Suprapubic skin (tissue), 4 donors: ENCODE measurements at regions not wholly inside any gene's neighbourhood (a gene's known extent, or its start where the extent isn't known, plus 50 kb on each side); places are given as distances from the start of the nearest gene placed in this dataset.

ENCODE experiments used
- DNase-seq, 2 donors: peaks; one replicate each; pipeline ENCODE4 v3.0.0-alpha.2; 2019; ENCODE audit warnings: low spot score in 2 of 2
- H3K27ac ChIP-seq: fragments of 200-600 bp; sonication (generic); one replicate; pipeline ENCODE4 v1.5.1; 2019
- H3K27me3 ChIP-seq: fragments of 200-600 bp; sonication (generic); one replicate; pipeline ENCODE4 v1.5.1; 2019
- H3K36me3 ChIP-seq: fragments of 200-600 bp; sonication (generic); one replicate; pipeline ENCODE4 v1.5.1; 2019
- H3K4me1 ChIP-seq: fragments of 200-600 bp; sonication (generic); one replicate; pipeline ENCODE4 v1.5.1; 2019
- H3K4me3 ChIP-seq: fragments of 200-600 bp; sonication (generic); one replicate; pipeline ENCODE4 v1.5.1; 2019; ENCODE audit warnings: mild to moderate bottlenecking
- H3K9me3 ChIP-seq: fragments of 200-600 bp; sonication (generic); one replicate; pipeline ENCODE4 v1.5.1; 2019
- EP300 ChIP-seq: sonication (generic); formaldehyde crosslinking; IDR thresholded peaks from one replicate; pipeline ENCODE4 v1.6.1; 2017; ENCODE audit warnings: antibody characterized with exemption
- POLR2A ChIP-seq, 2 donors: fragments of 450-650 bp; IDR thresholded peaks; one replicate each; pipeline ENCODE4 v1.6.1; 2017; ENCODE audit warnings: antibody characterized with exemption in 2 of 2, mild to moderate bottlenecking in 2 of 2, moderate library complexity in 2 of 2
- POLR2AphosphoS5 ChIP-seq, 3 donors: sonication (generic); formaldehyde crosslinking; IDR thresholded peaks; one replicate each; pipeline ENCODE4 v1.6.1; 2017; ENCODE audit warnings: antibody characterized with exemption in 3 of 3
- WGBS: methylation state at CpG from one replicate; pipeline ENCODE4 v1.1.5; 2018; 5-methylcytosine and 5-hydroxymethylcytosine counted together
- TF ChIP-seq, protein P1 (sequence below), 2 donors: fragments of 200-600 bp in 1 of 2; fragments of 450-650 bp in 1 of 2; sonication (generic) in 1 of 2; IDR thresholded peaks; one replicate each; pipeline ENCODE4 v1.5.1; 2016 to 2019; ENCODE audit warnings: antibody characterized with exemption in 2 of 2, mild to moderate bottlenecking in 1 of 2, moderate library complexity in 1 of 2

DNA sequence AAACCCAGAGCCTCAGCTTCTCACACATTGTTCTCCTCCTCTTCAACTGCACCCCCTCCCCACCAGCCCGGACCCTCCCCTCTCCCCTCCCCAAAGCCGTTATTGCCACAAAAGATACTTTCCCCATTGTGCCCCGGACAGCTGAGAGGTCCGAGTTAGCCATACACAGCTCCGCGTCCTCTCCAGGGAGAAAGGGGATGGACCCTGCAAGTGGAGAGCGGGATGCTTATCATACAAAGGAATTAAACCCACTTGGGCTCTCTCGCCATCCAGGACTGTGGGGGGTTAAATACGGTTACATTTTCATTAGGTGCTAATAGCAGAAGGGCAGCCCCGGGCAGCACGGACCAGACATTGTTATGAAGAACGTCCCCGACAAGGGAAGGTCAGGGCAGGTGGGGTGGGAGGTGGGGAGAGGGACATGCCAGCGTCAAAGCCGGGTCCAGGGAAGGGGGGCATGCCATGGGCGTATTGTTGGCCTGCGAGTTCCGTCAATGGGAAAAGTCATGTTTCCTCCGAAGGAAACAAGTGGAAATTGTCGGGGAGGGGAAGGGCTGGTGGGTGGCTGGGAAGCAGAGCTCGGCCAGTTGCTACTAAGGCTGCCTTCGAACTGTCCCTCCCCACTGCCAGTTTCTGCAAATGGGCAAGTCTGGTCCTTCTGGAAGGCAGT, 99.1 kb downstream of the SOX9 start:
- peak overlapping the region; percentile 11 for H3K4me3 ChIP-seq
- H3K4me1 ChIP-seq = peaks cover 9% of the 10 kb centered on the region
- WGBS = 9% methylated on average over 22 of the region's 22 CpGs
- DNase-seq = no peak
- H3K27me3 ChIP-seq = peaks cover 55% of the 10 kb centered on the region
- no peak for TF ChIP-seq POLR2AphosphoS5 (IDR thresholded peaks at IDR 0.05)
- TF ChIP-seq, protein P1, sequence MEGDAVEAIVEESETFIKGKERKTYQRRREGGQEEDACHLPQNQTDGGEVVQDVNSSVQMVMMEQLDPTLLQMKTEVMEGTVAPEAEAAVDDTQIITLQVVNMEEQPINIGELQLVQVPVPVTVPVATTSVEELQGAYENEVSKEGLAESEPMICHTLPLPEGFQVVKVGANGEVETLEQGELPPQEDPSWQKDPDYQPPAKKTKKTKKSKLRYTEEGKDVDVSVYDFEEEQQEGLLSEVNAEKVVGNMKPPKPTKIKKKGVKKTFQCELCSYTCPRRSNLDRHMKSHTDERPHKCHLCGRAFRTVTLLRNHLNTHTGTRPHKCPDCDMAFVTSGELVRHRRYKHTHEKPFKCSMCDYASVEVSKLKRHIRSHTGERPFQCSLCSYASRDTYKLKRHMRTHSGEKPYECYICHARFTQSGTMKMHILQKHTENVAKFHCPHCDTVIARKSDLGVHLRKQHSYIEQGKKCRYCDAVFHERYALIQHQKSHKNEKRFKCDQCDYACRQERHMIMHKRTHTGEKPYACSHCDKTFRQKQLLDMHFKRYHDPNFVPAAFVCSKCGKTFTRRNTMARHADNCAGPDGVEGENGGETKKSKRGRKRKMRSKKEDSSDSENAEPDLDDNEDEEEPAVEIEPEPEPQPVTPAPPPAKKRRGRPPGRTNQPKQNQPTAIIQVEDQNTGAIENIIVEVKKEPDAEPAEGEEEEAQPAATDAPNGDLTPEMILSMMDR (IDR thresholded peaks at IDR 0.05) = no peak
- TF ChIP-seq EP300 = no peak
- no peak for TF ChIP-seq POLR2A (IDR thresholded peaks at IDR 0.05)
- H3K27ac ChIP-seq = no peak overlapping the region
- H3K9me3 ChIP-seq = no peaks in the 10 kb centered on the region
- no peaks in the 10 kb centered on the region for H3K36me3 ChIP-seq

DNA sequence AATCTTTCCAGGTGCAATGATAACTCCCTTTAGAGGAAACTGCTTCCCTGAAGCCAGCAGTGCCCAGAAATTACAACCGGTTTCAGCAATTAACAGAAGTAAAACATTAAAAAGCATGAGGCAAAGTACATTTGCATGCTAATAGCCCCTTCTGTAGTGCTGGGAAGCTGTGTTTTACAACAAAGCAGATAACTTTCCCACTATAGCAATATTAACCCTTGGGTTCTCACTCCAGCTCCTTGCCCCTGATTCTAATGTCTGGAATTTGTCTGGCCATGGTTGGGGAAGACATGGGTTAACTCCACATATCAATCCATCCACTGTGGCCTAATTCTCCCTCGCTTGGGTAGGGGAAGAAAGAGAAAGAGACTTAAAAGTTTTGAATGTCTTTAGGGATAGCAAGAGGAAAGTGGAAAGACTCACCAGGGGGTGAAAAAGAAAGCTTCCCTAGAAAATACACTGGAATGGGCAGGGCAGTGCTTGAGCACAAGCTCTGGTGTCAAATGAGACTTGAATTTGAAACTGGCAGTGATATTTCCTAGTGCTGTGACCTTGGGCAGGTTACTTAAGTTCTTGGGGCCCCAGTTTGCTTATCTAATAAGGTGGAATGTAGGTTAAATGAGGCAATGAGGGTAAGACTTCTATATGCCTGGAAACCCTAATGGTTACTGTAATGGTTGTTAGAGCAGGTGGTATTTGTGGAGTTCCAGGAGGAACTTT, 102.0 kb downstream of the SOX9 start:
- H3K9me3 ChIP-seq = no peaks in the 10 kb centered on the region
- H3K36me3 ChIP-seq = no peaks in the 10 kb centered on the region
- no peak overlapping the region for H3K27ac ChIP-seq
- WGBS = 67% methylated on average over 2 of the region's 2 CpGs
- TF ChIP-seq POLR2AphosphoS5 (IDR thresholded peaks at IDR 0.05) (no peak), POLR2A (IDR thresholded peaks at IDR 0.05) (no peak), EP300 (no peak)
- TF ChIP-seq, protein P1 (IDR thresholded peaks at IDR 0.05) = no peak
- H3K4me1 ChIP-seq = peaks cover 9% of the 10 kb centered on the region
- no peak for DNase-seq
- peaks cover 47% of the 10 kb centered on the region for H3K27me3 ChIP-seq
- no peak overlapping the region for H3K4me3 ChIP-seq

DNA sequence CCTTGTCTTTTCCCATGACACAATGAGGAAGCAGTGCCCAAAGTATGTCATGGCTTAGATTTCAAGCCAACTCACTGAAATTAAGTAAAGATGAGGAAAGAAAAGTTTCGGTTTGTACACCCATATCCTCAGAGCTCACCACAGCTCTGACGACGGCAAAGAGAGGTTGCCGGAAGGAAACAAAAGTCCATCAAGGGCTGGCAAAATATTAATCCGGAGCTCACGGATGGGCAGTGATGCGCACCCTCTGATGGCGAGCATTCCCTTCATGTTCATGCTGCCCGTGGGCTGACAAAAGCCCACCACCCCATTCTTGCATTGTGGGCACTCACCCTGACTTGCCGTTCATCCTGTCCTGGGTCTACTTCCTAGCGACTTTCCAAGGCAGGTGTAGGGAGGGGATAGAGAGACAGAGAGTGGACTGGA, 103.1 kb downstream of the SOX9 start:
- Histone ChIP-seq H3K9me3 (no peaks in the 10 kb centered on the region), H3K4me3 (no peak overlapping the region), H3K27ac (no peak overlapping the region), H3K4me1 (peaks cover 9% of the 10 kb centered on the region), H3K27me3 (peaks cover 36% of the 10 kb centered on the region), H3K36me3 (no peaks in the 10 kb centered on the region)
- WGBS = 93% methylated on average over 11 of the region's 11 CpGs
- no peak for DNase-seq
- no peak for TF ChIP-seq POLR2AphosphoS5 (IDR thresholded peaks at IDR 0.05)
- TF ChIP-seq, protein P1 (IDR thresholded peaks at IDR 0.05) = no peak
- no peak for TF ChIP-seq EP300
- TF ChIP-seq POLR2A (IDR thresholded peaks at IDR 0.05) = no peak

DNA sequence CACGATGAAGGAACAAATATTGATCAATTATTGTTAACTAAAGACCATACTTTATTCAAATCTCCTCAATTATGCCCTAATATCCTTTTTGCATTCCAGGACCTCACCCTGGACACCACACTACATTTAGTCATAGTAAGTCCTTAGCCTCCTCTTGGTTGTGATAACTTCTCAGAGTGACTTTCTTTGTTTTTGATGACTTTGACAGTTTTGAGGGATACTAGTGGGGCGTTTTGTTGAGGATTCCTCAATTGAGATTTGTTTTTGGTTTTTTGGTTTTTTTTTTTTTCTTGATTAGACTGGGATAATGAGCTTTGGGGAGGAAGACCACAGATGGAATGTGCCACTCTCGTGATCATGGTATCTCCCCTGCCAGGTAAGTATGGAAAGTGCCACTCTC, 105.5 kb downstream of the SOX9 start:
- no peak for DNase-seq
- no peak for TF ChIP-seq POLR2AphosphoS5 (IDR thresholded peaks at IDR 0.05)
- no peak for TF ChIP-seq EP300
- TF ChIP-seq, protein P1 (IDR thresholded peaks at IDR 0.05) = no peak
- no peak for TF ChIP-seq POLR2A (IDR thresholded peaks at IDR 0.05)
- 85% methylated on average over 3 of the region's 3 CpGs for WGBS
- H3K27me3 ChIP-seq = peaks cover 15% of the 10 kb centered on the region
- H3K9me3 ChIP-seq = no peaks in the 10 kb centered on the region
- no peak overlapping the region for H3K27ac ChIP-seq
- no peaks in the 10 kb centered on the region for H3K36me3 ChIP-seq
- no peak overlapping the region for H3K4me3 ChIP-seq
- H3K4me1 ChIP-seq = no peaks in the 10 kb centered on the region

DNA sequence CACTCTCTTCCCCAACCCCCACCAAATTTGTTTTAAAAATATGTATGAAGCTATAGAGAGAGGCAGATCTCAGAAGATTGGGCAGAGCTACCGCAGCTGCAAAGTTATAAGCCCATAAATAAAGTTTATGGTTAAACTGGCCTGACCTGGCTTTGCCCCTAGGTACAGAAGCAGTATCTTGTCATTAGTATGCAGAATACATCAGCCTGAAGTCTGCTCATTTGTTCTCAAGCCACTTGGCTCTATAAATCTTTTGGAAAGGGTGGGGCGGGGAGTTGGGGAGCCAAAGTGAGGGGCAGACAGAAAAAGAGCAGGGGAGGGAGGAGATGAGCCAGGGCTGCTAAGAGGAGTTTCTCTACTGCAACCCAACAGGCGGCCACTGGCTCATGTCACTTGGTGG, 113.2 kb downstream of the SOX9 start:
- no peaks in the 10 kb centered on the region for H3K36me3 ChIP-seq
- 44% methylated on average over 3 of the region's 3 CpGs for WGBS
- TF ChIP-seq, protein P1 (IDR thresholded peaks at IDR 0.05) = no peak
- no peak for TF ChIP-seq POLR2A (IDR thresholded peaks at IDR 0.05)
- no peak for TF ChIP-seq POLR2AphosphoS5 (IDR thresholded peaks at IDR 0.05)
- no peak for TF ChIP-seq EP300
- H3K4me1 ChIP-seq = no peaks in the 10 kb centered on the region
- no peak for DNase-seq
- H3K4me3 ChIP-seq = no peak overlapping the region
- H3K9me3 ChIP-seq = no peaks in the 10 kb centered on the region
- H3K27me3 ChIP-seq = peaks cover 22% of the 10 kb centered on the region
- no peak overlapping the region for H3K27ac ChIP-seq
